Stomach smooth muscle (tissue), 2 donors: ENCODE measurements at regions not wholly inside any gene's neighbourhood (a gene's known extent, or its start where the extent isn't known, plus 50 kb on each side); places are given as distances from the start of the nearest gene placed in this dataset.

Experiments
- H3K27ac ChIP-seq: one replicate; pipeline ENCODE4 v1.7.0; 2013; ENCODE audit warnings: mild to moderate bottlenecking, low read length, inconsistent platforms
- H3K27me3 ChIP-seq, 2 donors: one replicate each; pipeline ENCODE4 v1.7.0; 2013; ENCODE audit warnings: low read length in 2 of 2; ENCODE audit not compliant: insufficient read depth in 2 of 2, control insufficient read depth in 1 of 2
- H3K36me3 ChIP-seq, 2 donors: one replicate each; pipeline ENCODE4 v1.7.0; 2013; ENCODE audit warnings: low read length in 2 of 2; ENCODE audit not compliant: control insufficient read depth in 2 of 2, insufficient read depth in 2 of 2
- H3K4me1 ChIP-seq: one replicate; pipeline ENCODE4 v1.7.0; 2013; ENCODE audit warnings: low read length; ENCODE audit not compliant: control insufficient read depth, insufficient read depth
- H3K4me3 ChIP-seq, 2 donors: one replicate each; pipeline ENCODE4 v1.7.0; 2013; ENCODE audit warnings: low read length in 2 of 2
- H3K9ac ChIP-seq, 2 donors: one replicate each; pipeline ENCODE4 v1.7.0; 2013; ENCODE audit warnings: low read length in 2 of 2, mild to moderate bottlenecking in 1 of 2
- H3K9me3 ChIP-seq, 2 donors: one replicate each; pipeline ENCODE4 v1.7.0; 2013; ENCODE audit warnings: low read length in 2 of 2; ENCODE audit not compliant: control insufficient read depth in 2 of 2
- donor health status: healthy.
- donor health status: Pancreatic carcinoma.

DNA sequence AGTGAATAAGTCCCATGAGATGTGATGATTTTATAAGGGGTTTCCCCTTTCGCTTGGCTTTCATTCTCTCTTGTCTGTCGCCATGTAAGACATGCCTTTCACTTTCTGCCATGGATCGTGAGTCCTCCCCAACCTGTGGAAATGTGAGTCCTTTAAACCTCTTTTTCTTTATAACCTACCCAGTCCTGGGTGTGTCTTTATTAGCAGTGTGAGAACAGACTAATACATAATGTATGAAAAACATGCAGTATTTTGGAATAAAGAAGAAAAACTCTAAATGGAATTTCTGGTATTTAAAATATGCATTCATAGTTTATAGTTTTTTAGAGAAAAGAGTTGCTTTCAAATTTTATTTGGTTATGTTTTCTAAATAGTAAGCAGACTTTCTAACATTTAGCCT, 360.7 kb downstream of the PCDH7 start:
- Histone ChIP-seq H3K27ac (no peak overlapping the region), H3K4me3 (no peak overlapping the region), H3K9ac (no peak overlapping the region), H3K27me3 (no peaks in the 10 kb centered on the region), H3K4me1 (no peaks in the 10 kb centered on the region), H3K9me3 (no peaks in the 10 kb centered on the region), H3K36me3 (no peaks in the 10 kb centered on the region)

DNA sequence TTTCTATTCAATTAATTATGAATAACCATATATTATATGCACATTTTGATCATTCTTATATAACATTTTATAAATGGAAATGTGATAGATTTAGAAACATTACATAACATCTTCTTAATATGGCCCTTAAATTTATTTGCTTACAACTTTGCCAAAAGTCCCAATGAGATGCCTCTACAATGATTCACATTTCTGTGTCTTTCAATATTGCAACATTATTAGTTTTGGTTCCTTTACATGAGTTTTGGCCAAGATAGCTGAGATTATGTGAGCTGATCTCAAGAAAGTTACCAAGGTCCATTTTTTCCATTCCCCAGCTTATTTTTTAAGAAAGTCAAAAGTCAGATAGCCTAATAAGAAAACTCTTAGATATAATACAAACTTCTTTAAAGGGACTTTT, 361.2 kb downstream of the PCDH7 start:
- Histone ChIP-seq H3K4me1 (no peaks in the 10 kb centered on the region), H3K36me3 (no peaks in the 10 kb centered on the region), H3K9me3 (no peaks in the 10 kb centered on the region)

DNA sequence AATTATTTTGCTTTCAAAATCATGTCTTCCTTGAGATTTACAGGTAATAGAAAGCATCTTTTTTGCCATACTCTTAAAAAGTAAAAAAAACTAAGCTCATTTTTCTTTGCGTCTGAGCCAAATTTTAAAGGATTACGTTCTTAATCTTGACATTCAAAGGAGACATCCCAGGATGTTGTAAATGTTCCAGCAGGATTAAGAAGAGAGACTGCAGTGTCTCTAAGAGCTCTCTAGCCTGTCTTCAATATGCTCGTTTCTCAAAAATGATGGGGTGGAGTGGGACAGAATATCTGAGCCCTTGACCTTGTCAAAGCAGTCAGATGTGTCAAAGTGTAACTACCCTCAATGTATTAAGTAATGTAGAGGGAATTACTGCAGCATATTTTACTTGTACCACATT, 363.3 kb downstream of the PCDH7 start:
- Histone ChIP-seq H3K36me3 (no peaks in the 10 kb centered on the region), H3K9me3 (no peaks in the 10 kb centered on the region), H3K27me3 (no peaks in the 10 kb centered on the region), H3K4me3 (no peak overlapping the region), H3K4me1 (peaks cover 2% of the 10 kb centered on the region), H3K27ac (no peak overlapping the region), H3K9ac (no peak overlapping the region)

More for the DNA sequence above, 361.2 kb downstream of the PCDH7 start:
- Histone ChIP-seq H3K27me3 (no peaks in the 10 kb centered on the region), H3K4me3 (no peak overlapping the region), H3K9ac (no peak overlapping the region), H3K27ac (no peak overlapping the region)

DNA sequence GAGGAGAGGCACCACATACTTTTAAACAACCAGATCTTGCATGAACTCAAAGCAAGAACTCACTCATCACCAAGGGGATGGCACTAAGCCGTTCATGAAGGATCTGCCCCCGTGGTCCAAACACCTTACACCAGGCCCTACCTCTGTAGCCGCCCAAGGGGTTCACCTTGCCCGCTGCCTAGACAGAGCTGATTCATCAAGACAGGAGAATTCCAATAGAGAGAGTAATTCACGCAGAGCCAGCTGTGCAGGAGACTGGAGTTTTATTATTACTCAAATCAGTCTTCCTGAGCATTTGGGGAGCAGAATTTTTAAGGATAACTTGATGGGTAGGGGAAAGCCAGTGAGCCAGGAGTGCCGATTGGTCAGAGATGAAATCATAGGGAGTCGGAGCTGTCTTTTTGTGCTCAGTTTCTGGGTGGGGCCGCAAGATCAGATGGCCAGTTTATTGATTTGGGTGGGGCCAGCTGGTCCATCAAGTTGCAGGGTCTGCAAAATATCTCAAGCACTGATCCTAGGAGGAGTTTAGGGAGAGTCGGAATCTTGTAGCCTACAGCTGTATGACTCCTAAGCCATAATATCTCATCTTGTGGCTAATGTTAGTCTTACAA, 364.7 kb downstream of the PCDH7 start:
- Histone ChIP-seq H3K4me1 (peaks cover 2% of the 10 kb centered on the region), H3K9ac (no peak overlapping the region), H3K27ac (no peak overlapping the region), H3K27me3 (no peaks in the 10 kb centered on the region), H3K9me3 (no peaks in the 10 kb centered on the region), H3K4me3 (no peak overlapping the region), H3K36me3 (no peaks in the 10 kb centered on the region)

DNA sequence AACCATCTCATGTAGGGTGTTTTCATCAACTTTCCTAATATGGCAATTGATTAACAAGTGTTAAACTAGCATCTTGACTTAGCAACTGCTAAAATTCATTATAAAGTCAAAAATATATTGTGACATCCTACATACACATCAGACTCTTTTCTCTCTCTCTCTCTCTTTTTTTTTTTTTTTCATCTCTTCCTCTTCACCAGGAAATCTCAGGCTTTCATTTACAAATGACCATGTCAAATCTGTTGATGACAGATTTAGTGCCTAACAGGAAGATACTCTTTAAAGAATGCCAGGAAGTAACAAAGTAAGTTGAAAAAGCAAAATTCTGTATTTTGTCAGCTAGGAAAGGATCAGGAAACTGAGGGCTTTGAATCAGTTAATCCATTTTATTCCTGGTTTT, 365.5 kb downstream of the PCDH7 start:
- no peak overlapping the region for H3K9ac ChIP-seq
- H3K4me3 ChIP-seq = no peak overlapping the region
- H3K9me3 ChIP-seq = no peaks in the 10 kb centered on the region
- H3K27me3 ChIP-seq = no peaks in the 10 kb centered on the region
- H3K27ac ChIP-seq = no peak overlapping the region
- H3K36me3 ChIP-seq = no peaks in the 10 kb centered on the region
- H3K4me1 ChIP-seq = peaks cover 2% of the 10 kb centered on the region

DNA sequence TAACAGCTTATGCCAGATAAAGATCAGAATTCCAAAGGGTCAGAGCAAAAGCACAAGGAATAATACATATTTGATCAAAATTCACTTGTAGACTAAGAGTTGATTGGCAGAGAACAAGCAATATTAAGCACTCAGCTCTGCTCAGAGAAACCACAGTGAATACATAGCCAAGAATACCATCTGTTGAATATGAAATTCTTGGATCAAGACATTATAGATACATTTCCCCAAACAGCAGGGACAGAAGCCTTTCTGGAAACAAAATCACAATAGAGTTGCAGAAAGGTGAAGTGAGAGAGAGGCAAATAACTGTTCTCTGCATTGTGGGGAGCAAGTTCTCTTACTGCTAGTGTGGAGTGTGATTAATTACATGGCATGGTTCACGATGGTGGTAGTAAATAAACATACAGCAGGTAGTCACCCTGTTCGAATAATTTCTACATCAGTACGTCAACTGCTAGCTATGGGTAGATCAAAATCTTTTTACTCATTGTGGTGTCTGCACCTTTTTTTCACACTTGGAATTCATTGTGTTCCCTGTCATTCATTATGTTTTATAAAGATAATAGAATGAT, 366.7 kb downstream of the PCDH7 start:
- H3K9ac ChIP-seq = no peak overlapping the region
- H3K9me3 ChIP-seq = no peaks in the 10 kb centered on the region
- H3K4me1 ChIP-seq = peaks cover 2% of the 10 kb centered on the region
- no peak overlapping the region for H3K4me3 ChIP-seq
- H3K27ac ChIP-seq = no peak overlapping the region
- H3K36me3 ChIP-seq = no peaks in the 10 kb centered on the region
- H3K27me3 ChIP-seq = no peaks in the 10 kb centered on the region

DNA sequence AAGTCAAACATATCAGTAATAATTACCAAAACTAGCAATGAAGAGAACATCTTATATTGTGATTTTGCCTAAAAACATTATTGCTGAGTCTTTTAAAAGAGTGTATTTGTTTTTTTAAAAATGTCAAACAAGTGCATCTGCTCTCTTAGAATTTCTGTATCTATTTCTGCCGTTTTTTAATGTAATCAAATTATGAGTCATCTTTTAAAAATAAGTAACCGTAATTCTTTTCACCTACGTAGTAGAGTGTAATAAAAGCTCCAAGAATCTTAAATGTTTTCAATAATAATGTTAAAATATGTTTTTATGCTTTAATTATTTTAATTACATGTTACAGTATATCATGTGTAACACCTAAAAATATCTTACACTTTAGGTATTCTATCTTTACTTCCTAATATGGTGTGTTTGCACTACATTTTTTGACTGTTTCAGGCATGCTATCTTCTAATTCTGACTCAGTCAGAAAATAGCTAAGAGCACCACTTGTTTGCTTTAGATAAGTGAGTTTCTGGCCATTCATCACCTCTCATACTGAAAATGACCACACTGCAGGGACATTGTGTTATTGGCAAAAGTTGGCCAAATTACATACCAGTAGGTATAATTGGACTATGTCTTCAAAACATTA, 368.5 kb downstream of the PCDH7 start:
- Histone ChIP-seq H3K9me3 (no peaks in the 10 kb centered on the region), H3K36me3 (no peaks in the 10 kb centered on the region), H3K4me3 (no peak overlapping the region), H3K27me3 (no peaks in the 10 kb centered on the region), H3K4me1 (peaks cover 2% of the 10 kb centered on the region), H3K9ac (no peak overlapping the region), H3K27ac (no peak overlapping the region)

DNA sequence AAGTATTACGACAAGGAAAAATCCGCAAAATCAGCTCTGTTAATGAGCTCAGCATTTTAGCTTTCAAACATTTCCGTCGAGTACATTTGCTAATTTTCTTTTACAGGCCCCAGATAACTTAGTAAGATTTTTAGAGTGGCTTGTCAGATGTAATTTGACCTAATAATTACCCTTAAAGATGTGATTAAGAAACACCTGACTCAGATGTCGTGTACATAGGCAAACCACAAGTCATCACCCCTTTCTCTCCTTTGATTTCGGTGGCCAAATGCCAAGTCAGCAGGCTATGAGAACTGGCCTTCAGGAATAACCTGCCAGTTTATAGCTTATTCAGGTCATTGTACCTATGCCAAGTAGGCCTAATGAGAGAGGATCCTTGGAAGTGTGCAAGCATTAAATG, 369.6 kb downstream of the PCDH7 start:
- Histone ChIP-seq H3K27me3 (no peaks in the 10 kb centered on the region), H3K4me3 (no peak overlapping the region), H3K4me1 (peaks cover 2% of the 10 kb centered on the region), H3K27ac (no peak overlapping the region), H3K9me3 (no peaks in the 10 kb centered on the region), H3K9ac (no peak overlapping the region), H3K36me3 (no peaks in the 10 kb centered on the region)

DNA sequence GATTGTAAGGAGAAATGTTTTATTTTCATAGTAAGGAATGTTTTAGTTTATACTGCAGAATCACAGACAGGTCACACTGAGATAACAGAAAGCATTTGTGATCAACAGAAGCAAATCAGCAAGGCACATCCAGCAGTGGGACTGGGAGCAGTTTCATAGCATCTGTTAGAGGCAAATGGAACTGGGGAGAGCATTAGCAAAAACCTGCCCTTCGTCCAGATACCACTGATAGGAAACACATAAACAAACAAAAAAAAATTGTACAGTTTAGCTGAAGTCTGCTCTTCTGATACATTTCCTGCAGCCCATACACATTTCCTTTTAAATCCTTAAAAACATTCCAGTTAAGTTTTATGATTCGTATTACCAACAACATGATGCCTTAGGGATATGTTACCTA, 374.3 kb downstream of the PCDH7 start:
- no peak overlapping the region for H3K9ac ChIP-seq
- H3K36me3 ChIP-seq = no peaks in the 10 kb centered on the region
- peaks cover 4% of the 10 kb centered on the region for H3K4me1 ChIP-seq
- no peak overlapping the region for H3K4me3 ChIP-seq
- no peaks in the 10 kb centered on the region for H3K9me3 ChIP-seq
- no peaks in the 10 kb centered on the region for H3K27me3 ChIP-seq
- no peak overlapping the region for H3K27ac ChIP-seq

- H3K27ac ChIP-seq = no peak overlapping the region
- H3K4me3 ChIP-seq = no peak overlapping the region
- H3K9ac ChIP-seq = no peak overlapping the region
- H3K27me3 ChIP-seq = no peaks in the 10 kb centered on the region
- no peaks in the 10 kb centered on the region for H3K36me3 ChIP-seq
- peaks cover 4% of the 10 kb centered on the region for H3K4me1 ChIP-seq
- H3K9me3 ChIP-seq = no peaks in the 10 kb centered on the region
Measured at GRCh38 chr4:31097999-31098398, 377.8 kb downstream of the PCDH7 start.

- Histone ChIP-seq H3K4me3 (no peak overlapping the region), H3K27ac (no peak overlapping the region), H3K36me3 (no peaks in the 10 kb centered on the region), H3K4me1 (peaks cover 6% of the 10 kb centered on the region), H3K9me3 (no peaks in the 10 kb centered on the region), H3K9ac (no peak overlapping the region), H3K27me3 (no peaks in the 10 kb centered on the region)
Measured at GRCh38 chr4:31100536-31100935, 380.4 kb downstream of the PCDH7 start.
